LNCaP clone FGC (cell line): ENCODE measurements at regions not wholly inside any gene's neighbourhood (a gene's known extent, or its start where the extent isn't known, plus 50 kb on each side); places are given as distances from the start of the nearest gene placed in this dataset.
"Not testable (repeated sequence)": the region's sequence is repeated elsewhere in the genome, so short reads cannot be mapped to it uniquely, and the experiment has no call there.

Experiments used
- DNase-seq: peaks from one replicate; pipeline ENCODE4 v3.0.0-alpha.2; 2011; ENCODE audit warnings: low read depth
- H3K4me3 ChIP-seq: 2 replicates; pipeline ENCODE4 v1.5.1; 2011; ENCODE audit warnings: mild to moderate bottlenecking, low read depth, low read length, control low read depth
- TF ChIP-seq, protein P1 (sequence below): IDR thresholded peaks from 2 replicates; pipeline ENCODE4 v1.5.1; 2012; ENCODE audit warnings: mild to moderate bottlenecking; ENCODE audit not compliant: control insufficient read depth, insufficient read depth; ENCODE audit errors: extremely low read depth

DNA sequence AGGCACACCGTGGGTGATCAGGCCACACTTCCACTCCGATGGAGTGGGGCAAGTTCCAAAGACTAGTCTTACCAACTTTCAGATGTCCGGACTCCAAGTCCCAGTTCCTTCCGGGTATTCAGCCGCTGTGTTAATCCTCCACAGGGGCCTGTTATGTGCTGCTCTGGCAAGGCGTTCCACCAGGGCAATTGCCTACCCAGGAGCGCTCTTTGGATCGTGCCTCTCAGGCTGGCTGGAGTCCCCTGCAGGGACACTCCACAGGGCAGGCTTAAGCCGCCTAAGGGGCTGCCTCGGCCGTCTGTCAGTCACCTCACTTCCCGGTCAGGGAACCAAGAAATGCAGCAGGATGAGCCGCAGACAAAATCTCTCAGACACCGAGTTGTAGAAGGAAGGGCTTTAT lies 118.7 kb upstream of the CCNG1 start:
- H3K4me3 ChIP-seq, result no peak overlapping the region
- no peak for DNase-seq
- TF ChIP-seq, protein P1, sequence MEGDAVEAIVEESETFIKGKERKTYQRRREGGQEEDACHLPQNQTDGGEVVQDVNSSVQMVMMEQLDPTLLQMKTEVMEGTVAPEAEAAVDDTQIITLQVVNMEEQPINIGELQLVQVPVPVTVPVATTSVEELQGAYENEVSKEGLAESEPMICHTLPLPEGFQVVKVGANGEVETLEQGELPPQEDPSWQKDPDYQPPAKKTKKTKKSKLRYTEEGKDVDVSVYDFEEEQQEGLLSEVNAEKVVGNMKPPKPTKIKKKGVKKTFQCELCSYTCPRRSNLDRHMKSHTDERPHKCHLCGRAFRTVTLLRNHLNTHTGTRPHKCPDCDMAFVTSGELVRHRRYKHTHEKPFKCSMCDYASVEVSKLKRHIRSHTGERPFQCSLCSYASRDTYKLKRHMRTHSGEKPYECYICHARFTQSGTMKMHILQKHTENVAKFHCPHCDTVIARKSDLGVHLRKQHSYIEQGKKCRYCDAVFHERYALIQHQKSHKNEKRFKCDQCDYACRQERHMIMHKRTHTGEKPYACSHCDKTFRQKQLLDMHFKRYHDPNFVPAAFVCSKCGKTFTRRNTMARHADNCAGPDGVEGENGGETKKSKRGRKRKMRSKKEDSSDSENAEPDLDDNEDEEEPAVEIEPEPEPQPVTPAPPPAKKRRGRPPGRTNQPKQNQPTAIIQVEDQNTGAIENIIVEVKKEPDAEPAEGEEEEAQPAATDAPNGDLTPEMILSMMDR, result no peak

DNA sequence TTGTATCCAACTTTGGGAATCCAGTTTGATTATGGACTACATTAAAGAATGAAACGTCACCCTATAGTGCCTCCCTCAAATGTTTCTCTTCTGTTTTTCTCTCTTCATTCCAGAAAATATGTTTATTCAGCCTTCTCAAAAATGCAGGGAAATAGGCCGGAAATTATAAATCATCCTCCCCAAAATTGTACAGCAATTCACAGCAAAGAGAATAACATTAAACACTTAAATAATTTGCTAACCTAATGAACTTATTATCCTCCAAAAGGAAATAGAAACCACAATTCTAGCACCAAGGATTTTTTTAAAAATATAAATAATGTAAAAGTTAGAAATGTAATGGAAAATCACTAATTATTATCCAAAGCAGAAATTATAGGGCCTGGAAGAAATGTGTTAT lies 115.9 kb upstream of the CCNG1 start:
- H3K4me3 ChIP-seq, result no peak overlapping the region
- no peak for DNase-seq
- TF ChIP-seq, protein P1, result no peak

DNA sequence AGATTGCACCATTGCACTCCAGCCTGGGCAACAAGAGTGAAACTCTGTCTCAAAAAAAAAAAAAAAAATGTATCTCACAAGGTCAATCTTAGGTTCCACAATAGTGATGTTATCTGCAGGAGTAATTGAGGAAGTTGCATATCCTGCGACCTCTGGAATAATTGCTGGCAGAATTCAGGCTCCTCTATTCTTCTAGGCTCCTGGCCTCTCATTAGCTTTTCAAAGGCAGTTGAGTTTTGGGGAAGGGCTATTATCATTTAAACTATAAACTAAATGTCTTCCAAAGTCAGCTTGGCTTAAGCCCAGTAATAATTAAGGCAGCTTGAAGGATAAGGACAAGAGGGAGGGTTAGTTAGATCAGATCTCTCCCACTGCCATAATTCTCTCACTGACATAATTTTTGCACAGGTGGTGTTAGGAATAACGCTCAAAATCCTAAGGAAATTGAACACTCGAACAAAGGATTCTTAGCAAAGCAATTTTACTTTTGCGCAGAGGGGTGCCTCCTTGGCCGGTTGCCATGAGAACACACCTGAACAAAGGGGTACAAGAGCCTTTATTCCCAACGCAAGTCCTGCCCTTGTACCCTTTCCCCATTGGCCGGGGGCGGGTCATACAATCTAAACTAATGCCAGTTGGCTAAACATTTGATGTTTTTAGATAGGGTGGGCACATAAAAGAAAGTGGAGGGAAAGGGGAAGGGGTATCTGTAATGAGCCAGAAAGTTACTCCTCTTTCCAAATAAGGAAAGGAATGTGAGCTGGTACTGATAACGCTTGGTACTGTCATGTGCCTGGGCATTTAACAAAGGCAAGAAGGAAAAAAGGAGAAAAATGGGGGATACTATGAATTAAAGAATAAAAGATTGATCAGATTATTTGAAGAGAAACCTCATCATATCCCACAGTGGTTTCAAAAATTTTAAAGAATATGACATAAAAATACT lies 106.4 kb upstream of the CCNG1 start:
- TF ChIP-seq, protein P1, result no peak
- no peak for DNase-seq
- no peak overlapping the region for H3K4me3 ChIP-seq

DNA sequence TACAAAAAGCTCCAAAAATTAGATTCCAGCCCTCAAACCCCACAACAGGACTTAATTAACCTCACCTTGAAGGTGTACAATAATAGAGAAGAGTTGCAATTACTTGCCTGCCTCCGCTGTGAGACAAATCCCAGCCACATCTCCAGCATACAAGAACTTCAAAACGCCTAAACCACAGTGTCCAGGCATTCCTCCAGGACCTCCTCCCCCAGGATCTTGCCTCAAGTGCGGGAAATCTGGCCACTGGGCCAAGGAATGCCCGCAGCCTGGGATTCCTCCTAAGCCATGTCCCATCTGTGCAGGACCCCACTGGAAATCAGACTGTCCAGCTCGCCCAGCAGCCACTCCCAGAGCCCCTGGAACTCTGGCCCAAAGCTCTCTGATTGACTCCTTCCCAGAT lies 101.3 kb upstream of the CCNG1 start:
- H3K4me3 ChIP-seq, result not testable (repeated sequence)

DNA sequence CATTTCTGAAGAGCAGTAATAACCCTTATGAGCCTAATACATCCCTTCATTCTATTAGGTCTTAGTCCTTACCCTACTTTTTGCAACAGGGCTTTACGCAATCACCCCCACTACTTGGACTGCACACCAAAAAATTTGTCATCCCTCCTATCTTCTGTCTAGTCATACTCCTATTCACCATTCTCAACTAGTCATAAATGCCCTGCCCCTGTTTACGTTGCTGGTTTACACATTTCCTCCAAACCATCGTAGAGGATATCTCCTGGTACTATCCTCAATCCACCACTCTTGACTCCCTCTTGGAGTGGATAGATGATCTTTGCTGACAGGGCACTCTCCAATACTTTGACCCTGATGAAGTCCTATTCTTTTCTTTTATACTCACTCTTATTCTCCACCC lies 98.2 kb upstream of the CCNG1 start:
- TF ChIP-seq, protein P1, result no peak
- DNase-seq, result no peak
- no peak overlapping the region for H3K4me3 ChIP-seq

More for the DNA sequence above, 101.3 kb upstream of the CCNG1 start:
- not testable (repeated sequence) for DNase-seq

DNA sequence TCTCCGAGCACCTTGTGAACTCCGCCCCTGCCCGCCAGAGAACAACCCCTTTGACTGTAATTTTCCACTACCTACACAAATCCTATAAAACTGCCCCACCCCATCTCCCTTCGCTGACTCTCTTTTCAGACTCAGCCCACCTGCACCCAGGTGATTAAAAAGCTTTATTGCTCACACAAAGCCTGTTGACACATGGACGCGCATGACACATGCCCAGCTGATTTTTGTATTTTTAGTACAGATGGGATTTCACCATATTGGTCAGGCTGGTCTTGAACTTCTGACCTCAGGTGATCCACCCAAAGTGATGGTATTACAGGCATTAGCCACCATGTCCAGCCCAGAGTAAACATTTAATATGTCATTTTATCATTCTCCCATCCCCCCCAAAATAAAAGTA lies 97.0 kb upstream of the CCNG1 start:
- DNase-seq, H3K4me3 ChIP-seq: not testable (repeated sequence)

DNA sequence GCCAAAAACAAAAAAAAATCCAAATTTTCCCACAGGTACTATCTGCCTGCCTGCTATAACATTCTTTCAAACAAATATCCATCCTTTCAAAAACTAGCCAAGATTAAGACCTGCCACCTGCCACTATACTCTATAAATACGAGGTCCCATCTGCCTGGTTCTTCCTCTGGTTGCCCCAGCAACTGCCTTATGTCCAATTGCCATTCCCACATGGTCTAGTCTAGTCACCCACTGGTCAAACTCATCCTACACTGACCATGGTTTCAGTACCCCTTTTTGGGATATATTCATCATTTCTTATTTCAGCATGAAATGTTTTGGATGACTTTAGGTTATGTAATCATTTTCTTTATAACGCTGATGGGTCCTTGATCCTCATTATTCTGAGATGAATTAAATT lies 95.1 kb upstream of the CCNG1 start:
- no peak overlapping the region for H3K4me3 ChIP-seq
- TF ChIP-seq, protein P1, result no peak
- DNase-seq, result no peak

DNA sequence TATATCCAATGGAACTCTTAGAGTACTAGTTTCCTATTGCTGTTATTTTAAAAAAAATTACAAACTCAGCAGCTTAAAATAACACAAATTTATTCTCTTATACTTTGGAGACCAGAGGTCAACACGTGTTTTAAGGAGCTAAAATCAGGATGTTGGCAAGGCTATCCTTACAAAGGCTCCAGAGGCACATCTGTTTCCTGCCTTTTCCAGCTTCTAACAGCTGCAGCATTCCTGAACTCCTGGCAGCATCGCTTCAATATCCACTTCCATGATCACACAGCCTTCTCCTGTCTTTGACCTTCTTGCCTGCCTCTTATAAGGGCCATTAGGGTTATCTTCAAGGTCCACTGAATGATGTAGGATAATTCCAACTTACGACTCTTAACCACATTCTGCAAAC lies 92.2 kb upstream of the CCNG1 start:
- TF ChIP-seq, protein P1, result no peak
- no peak overlapping the region for H3K4me3 ChIP-seq
- no peak for DNase-seq
